GM08714 (cell line): ENCODE measurements at regions not wholly inside any gene's neighbourhood (a gene's known extent, or its start where the extent isn't known, plus 50 kb on each side); places are given as distances from the start of the nearest gene placed in this dataset.

Source experiments
- H3K4me3 ChIP-seq: fragments of 200-500 bp; sonication (Bioruptor generic); 2 replicates; pipeline ENCODE4 v1.5.1; 2014; ENCODE audit warnings: mild to moderate bottlenecking, low read length, inconsistent platforms
- ZNF274 ChIP-seq: IDR thresholded peaks from 2 replicates; pipeline ENCODE4 v1.6.1; 2012; ENCODE audit warnings: mild to moderate bottlenecking, low read depth, low read length

DNA sequence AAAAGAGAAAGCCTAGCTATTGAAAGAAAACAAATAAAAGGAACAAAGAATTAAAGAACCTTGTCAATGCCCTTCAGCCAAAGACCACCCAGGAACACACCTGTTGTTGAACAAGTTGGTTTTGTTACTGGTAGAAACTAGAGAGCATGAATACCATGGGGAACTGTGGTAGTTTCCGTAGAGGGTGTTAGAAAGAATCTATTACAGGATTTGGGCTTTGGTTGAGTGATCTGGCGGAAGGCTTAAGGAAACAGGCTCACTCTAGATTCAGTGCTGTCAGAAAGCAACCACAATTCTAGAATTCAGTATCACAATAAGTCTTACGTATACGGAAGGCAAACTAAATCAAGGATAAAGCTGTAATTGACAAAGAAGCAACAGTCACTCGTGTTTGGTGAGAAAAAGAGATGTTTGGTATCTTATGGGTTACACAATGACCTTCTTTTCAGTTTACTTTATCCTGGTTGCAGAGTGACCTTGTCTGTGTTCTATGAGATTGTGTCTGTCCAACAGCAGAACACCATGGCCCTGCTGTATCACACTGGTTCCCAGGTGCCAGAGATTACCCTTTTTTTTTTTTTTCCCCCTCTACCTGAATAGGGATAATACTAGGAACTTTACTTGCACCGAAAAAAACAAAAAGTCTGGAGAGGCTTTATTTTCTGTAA is 265.9 kb downstream of the SHQ1 start:
- H3K4me3 ChIP-seq = no peak overlapping the region
- TF ChIP-seq ZNF274 = no peak

DNA sequence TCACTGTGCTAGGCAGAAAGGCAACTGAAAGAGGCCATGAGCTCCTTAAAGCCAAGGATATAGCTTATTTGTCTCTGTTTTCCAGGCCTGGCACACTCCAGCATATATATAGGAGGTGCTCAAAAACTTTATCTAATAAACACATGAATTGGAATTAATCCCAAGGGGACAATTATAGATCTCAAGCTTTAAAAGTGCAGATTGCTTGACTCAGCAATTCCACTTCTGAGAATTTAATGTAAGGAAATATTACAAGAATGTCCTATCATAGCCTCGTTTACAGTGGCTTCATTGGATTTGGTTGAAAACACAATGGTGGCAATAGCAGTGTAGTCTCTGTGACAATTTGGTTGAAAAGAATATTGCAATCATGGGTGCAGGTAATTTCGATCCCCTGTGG is 267.3 kb downstream of the SHQ1 start:
- H3K4me3 ChIP-seq = no peak overlapping the region
- no peak for TF ChIP-seq ZNF274

DNA sequence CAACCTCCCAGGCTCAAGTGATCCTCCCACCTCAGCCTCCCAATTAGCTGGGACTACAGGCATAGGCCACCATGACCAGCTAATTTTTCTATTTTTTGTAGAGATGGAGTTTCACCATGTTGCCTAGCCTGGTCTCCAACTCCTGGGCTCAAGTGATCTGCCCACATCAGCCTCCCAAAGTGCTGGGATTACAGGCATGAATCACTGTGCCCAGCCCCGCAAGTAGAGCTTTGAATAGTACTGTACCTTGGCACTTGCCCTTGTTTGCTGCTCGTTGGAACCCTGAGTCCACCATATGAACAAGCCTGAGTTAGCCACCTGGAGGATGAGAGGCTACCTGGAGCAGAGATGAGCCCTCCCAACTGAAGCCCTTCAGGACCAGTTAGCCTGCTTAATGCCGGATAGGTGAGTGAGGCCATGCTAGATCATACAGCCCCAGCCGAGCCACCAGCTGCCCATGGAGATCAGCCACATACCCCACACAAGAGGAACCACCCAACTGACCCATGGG is 267.9 kb downstream of the SHQ1 start:
- H3K4me3 ChIP-seq = no peak overlapping the region
- TF ChIP-seq ZNF274 = no peak

DNA sequence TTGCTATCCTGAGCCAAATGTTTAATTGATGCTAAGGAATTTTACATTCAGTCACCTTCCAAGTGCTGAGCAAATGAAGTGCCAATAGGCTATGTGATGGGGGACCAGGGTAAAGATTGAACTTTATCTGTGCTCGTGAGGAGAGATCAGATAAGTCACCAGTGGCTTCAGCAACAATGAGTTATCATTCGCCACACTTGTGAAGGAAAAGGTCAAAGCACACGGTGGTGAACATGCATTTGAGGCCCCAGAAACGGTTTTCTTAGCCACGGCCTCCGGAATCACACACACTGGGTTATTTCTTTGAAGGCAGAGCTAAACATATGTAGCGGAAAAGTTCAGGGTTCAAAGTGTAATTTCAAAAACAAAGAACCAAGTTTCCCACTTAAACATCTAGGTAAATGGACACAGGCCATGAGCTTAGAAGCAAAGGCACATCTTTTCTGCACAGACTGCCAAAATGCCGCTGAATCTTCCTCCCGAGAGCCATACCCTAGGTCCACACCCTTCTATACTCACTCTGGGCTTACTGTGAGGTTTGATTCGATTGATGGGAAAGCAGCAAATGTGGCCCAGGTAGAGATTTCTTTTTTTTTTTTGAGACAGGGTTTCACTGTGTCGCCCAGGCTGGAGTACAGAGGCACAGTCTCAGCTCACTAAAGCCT is 268.5 kb downstream of the SHQ1 start:
- no peak overlapping the region for H3K4me3 ChIP-seq
- no peak for TF ChIP-seq ZNF274

DNA sequence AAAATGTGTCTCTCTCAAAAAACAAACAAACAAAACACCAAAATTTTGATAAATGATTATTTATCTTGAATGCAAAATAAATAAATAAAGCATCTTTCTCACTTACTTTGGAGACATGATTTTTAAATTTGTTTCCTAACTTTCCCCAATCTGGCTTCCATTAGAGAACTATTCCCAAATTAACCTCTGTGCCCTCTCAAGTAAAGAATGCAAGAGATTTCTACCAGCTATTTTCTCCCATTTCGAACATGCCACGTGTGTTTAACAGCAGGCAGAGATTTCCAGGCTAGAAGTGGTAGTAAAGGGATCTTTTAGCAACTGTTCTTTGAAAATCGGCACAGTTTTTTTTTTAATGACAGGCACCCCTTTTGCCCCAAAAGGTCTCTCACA is 269.1 kb downstream of the SHQ1 start:
- no peak for TF ChIP-seq ZNF274
- no peak overlapping the region for H3K4me3 ChIP-seq

DNA sequence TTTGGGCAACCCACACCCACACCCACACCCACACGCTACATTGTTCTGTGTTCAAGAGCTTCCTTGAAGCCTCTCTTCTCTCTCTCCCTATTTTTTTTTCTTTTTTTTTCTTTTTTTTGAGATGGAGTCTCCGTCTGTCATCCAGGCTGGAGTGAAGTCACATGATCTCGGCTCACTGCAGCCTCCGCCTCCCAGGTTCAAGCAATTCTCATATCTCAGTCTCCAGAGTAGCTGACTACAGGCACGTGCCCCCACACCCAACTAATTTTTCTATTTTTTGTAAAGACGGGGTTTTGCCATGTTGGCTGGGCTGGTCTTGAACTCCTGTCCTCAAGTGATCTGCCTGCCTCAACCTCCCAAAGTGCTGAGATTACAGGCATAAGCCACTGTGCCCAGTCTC is 271.1 kb downstream of the SHQ1 start:
- TF ChIP-seq ZNF274 = no peak
- H3K4me3 ChIP-seq = no peak overlapping the region

DNA sequence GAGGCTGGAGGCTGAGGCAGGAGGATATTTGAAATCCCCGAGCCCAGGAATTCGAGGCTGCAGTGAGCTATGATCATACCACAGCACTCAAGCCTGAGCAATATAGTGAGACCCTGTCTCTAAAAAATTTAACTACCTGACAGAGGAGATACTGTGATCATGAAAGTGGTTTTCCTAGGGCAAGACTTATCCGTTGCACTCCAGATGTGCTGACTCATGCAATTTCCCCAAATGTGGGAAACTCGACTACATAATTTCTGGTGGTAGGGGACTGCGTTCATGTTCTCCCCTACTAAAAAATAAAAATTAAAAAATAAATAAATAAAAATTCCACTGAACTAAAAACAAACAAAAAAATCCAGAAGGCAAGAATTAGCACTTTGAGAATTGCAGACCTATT is 271.7 kb downstream of the SHQ1 start:
- TF ChIP-seq ZNF274 = no peak
- no peak overlapping the region for H3K4me3 ChIP-seq

DNA sequence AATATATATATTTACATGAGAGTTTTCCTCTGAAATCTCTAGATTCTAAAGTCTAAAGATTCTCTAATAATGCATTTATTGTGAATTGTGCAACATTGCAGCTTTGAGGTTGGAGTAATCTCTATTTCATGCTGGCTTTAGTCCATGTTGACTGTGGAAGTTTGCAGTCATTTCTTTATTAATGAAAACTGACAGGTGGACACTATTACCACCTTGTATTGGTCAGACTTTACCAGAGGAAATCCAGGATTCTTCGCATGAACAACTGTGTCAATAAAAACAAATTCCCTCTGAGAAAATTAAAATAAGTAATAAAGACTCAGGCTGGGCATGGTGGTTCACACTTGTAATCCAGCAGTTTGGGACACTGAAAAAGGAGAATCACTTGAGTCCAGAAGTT is 274.1 kb downstream of the SHQ1 start:
- no peak for TF ChIP-seq ZNF274
- H3K4me3 ChIP-seq = no peak overlapping the region

DNA sequence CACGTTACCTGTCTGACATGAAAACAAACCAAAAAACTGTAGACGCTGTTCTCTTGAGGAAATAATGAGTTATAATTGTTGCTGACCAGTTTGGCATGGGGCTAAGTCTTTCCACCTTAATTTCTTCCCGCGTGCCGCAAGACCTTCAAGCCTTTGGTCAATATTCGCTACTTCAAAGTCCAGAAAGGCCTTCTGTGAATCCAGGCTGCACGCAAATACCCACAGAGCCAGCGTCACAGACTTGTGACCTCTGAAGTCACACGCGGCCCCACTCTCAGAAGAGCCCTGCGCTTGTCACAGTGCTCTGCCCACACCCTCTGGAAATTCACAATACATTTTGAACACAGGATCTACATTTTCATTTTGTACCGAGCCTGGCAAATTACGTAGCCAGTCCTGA is 275.2 kb downstream of the SHQ1 start:
- TF ChIP-seq ZNF274 = no peak
- H3K4me3 ChIP-seq = no peak overlapping the region

DNA sequence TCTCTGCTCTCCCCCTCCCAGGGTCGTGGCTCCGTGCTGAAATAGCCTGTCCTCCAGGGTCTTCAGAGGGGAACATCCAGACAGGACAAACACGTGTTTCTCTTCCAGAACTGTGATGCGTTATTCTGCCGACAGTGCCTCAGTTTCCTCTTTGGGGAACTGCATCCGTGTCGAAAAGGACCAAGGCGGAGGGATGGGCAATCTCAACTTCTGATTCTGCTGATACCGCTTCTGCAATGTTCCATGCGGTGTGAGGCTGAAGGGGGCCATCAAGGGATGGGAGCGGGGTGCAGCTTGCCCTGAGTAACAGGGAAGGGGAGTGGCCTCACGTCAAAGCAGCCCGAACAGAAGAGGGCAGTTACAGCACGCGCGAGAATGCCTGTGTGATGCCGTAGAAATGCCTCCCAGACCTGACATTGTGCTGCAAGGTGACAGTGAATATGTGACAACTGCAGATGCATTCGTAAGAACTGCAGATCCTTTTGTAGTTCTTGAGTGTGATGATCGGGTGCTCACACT is 275.7 kb downstream of the SHQ1 start:
- TF ChIP-seq ZNF274 = no peak
- no peak overlapping the region for H3K4me3 ChIP-seq

DNA sequence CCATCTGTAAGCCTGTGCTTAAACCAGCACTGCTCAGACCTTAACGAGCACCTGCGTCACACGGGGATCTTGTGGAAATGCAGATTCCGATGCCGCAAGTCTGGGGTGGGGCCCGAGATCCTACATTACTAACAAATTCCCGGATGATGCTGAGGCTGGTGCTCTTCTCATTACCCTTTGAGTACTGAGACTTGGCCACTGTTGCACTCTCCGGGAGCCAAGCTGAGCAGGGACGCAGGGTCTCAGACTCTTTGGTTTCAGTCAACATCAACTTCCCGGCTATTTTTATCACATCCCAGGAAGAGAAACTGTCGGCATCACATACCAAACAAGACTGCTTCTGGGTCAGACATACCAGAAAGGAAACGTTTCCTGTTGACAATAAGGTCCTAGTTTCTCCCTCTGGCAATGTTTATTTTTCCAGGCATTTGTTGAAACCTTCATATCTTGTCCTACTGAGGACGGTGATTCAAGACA is 276.6 kb downstream of the SHQ1 start:
- no peak for TF ChIP-seq ZNF274
- no peak overlapping the region for H3K4me3 ChIP-seq

DNA sequence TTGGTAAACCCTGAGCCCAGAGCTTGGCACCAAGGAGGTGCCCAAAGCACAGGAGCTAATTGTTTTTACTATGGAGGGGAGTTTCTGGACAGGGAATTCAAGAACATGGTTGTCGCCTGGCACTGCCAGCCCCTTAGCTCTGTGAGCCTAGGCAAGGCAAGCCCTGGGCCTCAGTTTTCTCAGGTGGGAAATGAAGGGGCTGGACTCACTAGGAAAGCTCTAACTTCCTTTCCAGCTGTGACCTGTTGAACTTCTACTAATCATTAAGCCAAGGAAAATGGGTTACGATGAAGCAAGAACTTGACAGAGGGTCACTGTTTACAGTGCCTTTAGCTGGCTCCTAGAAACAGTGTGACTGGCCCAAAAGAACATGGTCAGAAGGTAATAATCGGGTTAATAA is 277.2 kb downstream of the SHQ1 start:
- no peak overlapping the region for H3K4me3 ChIP-seq

DNA sequence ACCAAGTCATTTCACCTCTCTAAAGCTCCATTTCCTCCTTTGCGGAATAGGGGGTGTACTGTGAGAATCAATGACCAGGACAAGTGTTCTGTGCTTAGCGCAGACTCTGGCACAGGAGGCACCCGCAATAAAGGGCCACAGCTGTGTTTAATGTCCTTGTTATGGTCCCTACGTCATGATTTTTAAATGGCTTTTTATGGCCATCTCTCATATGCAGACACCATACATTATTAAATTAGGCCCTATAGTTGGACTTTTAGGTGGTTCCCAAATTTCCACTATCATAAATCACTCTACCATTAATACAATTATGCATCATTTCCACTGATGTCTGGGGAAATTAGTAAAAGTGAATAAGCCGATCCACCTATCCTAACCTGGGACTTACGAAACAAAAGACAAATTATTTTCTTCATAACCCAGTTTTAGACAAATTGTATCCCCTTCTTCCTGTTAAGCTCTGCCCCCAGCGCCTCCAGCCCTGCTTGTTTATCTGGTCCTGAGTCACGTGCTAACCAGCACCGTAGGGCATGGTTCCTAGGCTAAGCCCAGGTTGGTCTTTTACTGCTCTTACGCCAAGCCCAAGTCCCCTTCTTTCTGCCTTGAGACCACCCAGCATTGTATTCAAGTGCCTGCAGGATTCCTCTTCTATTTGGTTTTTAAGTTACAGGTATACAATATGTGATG is 278.3 kb downstream of the SHQ1 start:
- no peak overlapping the region for H3K4me3 ChIP-seq
- no peak for TF ChIP-seq ZNF274

More for the DNA sequence above, 277.2 kb downstream of the SHQ1 start:
- TF ChIP-seq ZNF274 = no peak

DNA sequence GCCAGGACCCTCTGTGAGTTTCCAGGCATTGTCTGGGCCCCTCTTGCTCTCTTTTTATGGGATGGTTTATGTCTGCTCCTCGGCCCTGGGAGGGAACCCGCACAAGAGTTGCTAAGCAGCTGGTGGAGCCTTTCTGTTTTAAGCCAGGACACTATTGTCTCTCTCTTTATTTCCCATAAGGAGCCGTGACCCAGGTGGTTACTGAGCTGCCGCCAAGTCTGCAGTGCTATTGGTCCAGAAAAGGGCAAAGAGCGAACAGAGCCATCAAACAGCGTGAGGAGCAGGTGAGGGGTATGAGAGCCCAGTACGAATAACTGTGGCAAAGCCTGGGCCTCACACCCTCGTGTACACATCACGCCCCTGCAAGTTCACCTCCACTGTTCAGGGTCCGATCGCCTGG is 280.2 kb downstream of the SHQ1 start:
- no peak for TF ChIP-seq ZNF274
- no peak overlapping the region for H3K4me3 ChIP-seq

DNA sequence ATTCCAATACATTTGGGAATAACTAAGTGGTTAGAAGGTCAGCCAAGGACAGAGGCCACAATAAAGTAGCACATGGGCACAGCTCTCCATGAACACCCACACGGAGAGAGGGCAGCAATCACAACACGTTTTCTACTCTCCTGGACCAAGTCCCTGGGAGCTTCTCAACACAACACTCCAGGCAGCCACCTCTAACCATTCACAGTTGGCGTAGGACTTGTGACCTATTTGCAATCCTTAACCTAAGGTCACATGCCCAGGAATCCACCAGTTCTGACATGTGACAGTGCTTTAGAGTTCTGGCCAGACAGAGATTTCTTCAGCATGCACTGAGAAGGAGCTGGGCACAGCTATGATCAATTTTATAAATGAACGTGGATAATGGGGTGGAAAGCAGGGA is 280.8 kb downstream of the SHQ1 start:
- H3K4me3 ChIP-seq = no peak overlapping the region
- no peak for TF ChIP-seq ZNF274
